Body of pancreas (tissue), 4 donors: ENCODE measurements at regions not wholly inside any gene's neighbourhood (a gene's known extent, or its start where the extent isn't known, plus 50 kb on each side); places are given as distances from the start of the nearest gene placed in this dataset.

Experiments
- POLR2A ChIP-seq, 3 donors: fragments of 450-650 bp; IDR thresholded peaks; one replicate each; pipeline ENCODE4 v1.6.1; 2016; ENCODE audit warnings: antibody characterized with exemption in 3 of 3, mild to moderate bottlenecking in 2 of 3
- TF ChIP-seq, protein P1 (sequence below), 7 experiments: fragments of 450-650 bp in 4 of 7; fragments of 200-600 bp in 3 of 7; sonication (generic) in 3 of 7; IDR thresholded peaks; one replicate each; pipeline ENCODE4 v1.5.1; 2016 to 2019; ENCODE audit warnings: antibody characterized with exemption in 7 of 7

DNA sequence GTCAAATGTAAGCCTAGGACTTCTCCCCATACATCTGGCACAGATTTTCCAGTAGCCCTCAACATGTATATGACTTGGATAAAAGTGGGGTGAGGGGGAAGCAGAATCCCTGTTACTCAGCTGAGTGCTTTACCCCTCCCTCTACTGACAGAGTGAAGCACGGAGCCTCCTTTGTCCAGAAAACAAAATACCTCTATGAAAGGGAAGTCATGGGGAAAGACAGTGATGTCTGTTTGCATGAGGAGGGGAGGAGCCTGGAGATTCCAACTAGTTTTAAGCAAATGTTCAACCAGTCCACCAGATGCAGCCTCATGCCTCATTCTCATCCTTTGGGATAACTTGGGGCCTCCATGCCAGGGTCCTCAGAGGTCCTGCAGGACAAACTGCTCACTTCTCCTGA lies 203.9 kb downstream of the SMAD2 start:
- TF ChIP-seq POLR2A (IDR thresholded peaks at IDR 0.05): no peak
- TF ChIP-seq, protein P1, sequence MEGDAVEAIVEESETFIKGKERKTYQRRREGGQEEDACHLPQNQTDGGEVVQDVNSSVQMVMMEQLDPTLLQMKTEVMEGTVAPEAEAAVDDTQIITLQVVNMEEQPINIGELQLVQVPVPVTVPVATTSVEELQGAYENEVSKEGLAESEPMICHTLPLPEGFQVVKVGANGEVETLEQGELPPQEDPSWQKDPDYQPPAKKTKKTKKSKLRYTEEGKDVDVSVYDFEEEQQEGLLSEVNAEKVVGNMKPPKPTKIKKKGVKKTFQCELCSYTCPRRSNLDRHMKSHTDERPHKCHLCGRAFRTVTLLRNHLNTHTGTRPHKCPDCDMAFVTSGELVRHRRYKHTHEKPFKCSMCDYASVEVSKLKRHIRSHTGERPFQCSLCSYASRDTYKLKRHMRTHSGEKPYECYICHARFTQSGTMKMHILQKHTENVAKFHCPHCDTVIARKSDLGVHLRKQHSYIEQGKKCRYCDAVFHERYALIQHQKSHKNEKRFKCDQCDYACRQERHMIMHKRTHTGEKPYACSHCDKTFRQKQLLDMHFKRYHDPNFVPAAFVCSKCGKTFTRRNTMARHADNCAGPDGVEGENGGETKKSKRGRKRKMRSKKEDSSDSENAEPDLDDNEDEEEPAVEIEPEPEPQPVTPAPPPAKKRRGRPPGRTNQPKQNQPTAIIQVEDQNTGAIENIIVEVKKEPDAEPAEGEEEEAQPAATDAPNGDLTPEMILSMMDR (IDR thresholded peaks at IDR 0.05): no peak
